Lower leg skin (tissue), 4 donors: ENCODE measurements at regions not wholly inside any gene's neighbourhood (a gene's known extent, or its start where the extent isn't known, plus 50 kb on each side); places are given as distances from the start of the nearest gene placed in this dataset.
"Not testable (repeated sequence)": the region's sequence is repeated elsewhere in the genome, so short reads cannot be mapped to it uniquely, and the experiment has no call there.

Source experiments
- DNase-seq, 2 donors: peaks; one replicate each; pipeline ENCODE4 v3.0.0-alpha.2; 2019; ENCODE audit warnings: low spot score in 2 of 2
- H3K4me3 ChIP-seq: fragments of 200-600 bp; sonication (generic); 2 replicates; pipeline ENCODE4 v1.5.1; 2017; ENCODE audit warnings: mild to moderate bottlenecking, low read depth; ENCODE audit not compliant: poor library complexity, severe bottlenecking
- POLR2A ChIP-seq, 2 donors: fragments of 450-650 bp; IDR thresholded peaks; one replicate each; pipeline ENCODE4 v1.6.1; 2016 to 2017; ENCODE audit warnings: antibody characterized with exemption in 2 of 2, mild to moderate bottlenecking in 1 of 2, moderate library complexity in 1 of 2
- WGBS, 2 donors: methylation state at CpG; one replicate each; pipeline ENCODE4 v1.1.5; 2018; 5-methylcytosine and 5-hydroxymethylcytosine counted together
- intact Hi-C: fragments of 100-400 bp; cut with DNase I; formaldehyde crosslinking; loops from one replicate; pipeline ENCODE4 v1.15.0; 2023; ENCODE audit warnings: low total_unique reads
- TF ChIP-seq, protein P1 (sequence below), 3 donors: fragments of 450-650 bp; IDR thresholded peaks; one replicate each; pipeline ENCODE4 v1.5.1; 2016; ENCODE audit warnings: antibody characterized with exemption in 3 of 3, mild to moderate bottlenecking in 3 of 3, moderate library complexity in 2 of 3

- intact Hi-C loops: no loop called here
- H3K4me3 ChIP-seq: no peak overlapping the region
- DNase-seq: no peak
- no peak for TF ChIP-seq POLR2A (IDR thresholded peaks at IDR 0.05)
- TF ChIP-seq, protein P1, sequence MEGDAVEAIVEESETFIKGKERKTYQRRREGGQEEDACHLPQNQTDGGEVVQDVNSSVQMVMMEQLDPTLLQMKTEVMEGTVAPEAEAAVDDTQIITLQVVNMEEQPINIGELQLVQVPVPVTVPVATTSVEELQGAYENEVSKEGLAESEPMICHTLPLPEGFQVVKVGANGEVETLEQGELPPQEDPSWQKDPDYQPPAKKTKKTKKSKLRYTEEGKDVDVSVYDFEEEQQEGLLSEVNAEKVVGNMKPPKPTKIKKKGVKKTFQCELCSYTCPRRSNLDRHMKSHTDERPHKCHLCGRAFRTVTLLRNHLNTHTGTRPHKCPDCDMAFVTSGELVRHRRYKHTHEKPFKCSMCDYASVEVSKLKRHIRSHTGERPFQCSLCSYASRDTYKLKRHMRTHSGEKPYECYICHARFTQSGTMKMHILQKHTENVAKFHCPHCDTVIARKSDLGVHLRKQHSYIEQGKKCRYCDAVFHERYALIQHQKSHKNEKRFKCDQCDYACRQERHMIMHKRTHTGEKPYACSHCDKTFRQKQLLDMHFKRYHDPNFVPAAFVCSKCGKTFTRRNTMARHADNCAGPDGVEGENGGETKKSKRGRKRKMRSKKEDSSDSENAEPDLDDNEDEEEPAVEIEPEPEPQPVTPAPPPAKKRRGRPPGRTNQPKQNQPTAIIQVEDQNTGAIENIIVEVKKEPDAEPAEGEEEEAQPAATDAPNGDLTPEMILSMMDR (IDR thresholded peaks at IDR 0.05): no peak
- 81 to 94% methylated on average over 1 of the region's 1 CpG for WGBS, 2 donors
Observed at GRCh38 chr7:68088879-68089278, 1092.2 kb downstream of the TYW1 start.

GRCh38 chr7:68090256-68090655, 1093.6 kb downstream of the TYW1 start:
- H3K4me3 ChIP-seq, intact Hi-C loops: not testable (repeated sequence)
- DNase-seq: peak in 1 of 2 donors; percentile 50
- WGBS, 2 donors: 83 to 93% methylated on average over 7 to 15 of the region's 19 CpGs

DNA sequence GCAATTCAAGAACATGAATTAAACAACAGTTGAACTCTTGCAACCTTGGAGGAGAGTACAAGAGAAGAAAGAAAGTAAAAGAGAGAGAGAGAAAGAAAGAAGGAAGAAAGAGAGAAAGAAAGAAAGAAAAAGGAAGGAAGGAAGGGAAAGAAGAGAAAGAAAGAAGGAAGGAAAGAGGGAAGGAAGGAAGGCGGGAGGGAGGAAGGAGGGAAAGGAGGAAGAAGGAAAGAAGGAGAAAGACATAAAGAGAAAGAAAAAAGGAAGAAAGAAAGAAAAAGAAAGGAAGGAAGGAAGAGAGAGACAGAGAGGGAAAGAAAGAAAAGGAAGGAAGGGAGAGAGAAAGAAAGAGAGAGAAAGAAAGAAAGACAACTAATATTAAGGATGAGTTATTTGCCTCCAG, 1106.7 kb downstream of the TYW1 start:
- H3K4me3 ChIP-seq: no peak overlapping the region
- no peak for TF ChIP-seq POLR2A (IDR thresholded peaks at IDR 0.05)
- TF ChIP-seq, protein P1 (IDR thresholded peaks at IDR 0.05): no peak
- DNase-seq: no peak
- intact Hi-C loops: no loop called here
- 86 to 94% methylated on average over 1 of the region's 1 CpG for WGBS, 2 donors

DNA sequence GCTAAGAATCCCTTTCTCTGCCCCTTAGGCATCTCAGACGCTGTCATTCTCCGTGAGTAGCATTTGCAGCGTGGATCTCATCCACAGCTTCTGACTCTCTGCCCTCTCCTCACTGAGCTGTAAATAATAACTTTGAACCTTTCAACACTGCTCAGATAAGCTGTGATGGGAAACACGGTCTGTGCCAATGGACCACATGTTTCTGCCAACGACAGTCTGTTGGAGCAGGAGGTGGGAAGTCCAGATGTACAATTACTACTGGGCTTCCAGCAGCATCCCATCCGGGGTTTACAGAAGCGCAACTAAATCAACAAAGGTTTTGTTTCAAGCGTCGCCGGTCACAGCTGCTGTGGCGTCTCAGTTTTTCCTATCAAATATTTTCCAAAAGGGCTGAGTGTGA, 1110.6 kb downstream of the TYW1 start:
- DNase-seq: no peak
- TF ChIP-seq POLR2A (IDR thresholded peaks at IDR 0.05): no peak
- TF ChIP-seq, protein P1 (IDR thresholded peaks at IDR 0.05): no peak
- intact Hi-C loops: no loop called here
- no peak overlapping the region for H3K4me3 ChIP-seq
- 49 to 51% methylated on average over 11 of the region's 11 CpGs for WGBS, 2 donors

- 64 to 68% methylated on average over 2 of the region's 2 CpGs for WGBS, 2 donors
- intact Hi-C loops: no loop called here
- no peak for TF ChIP-seq POLR2A (IDR thresholded peaks at IDR 0.05)
- TF ChIP-seq, protein P1 (IDR thresholded peaks at IDR 0.05): no peak
- no peak overlapping the region for H3K4me3 ChIP-seq
- no peak for DNase-seq
Observed at GRCh38 chr7:68107968-68108367, 1111.3 kb downstream of the TYW1 start.

- no peak for DNase-seq
- intact Hi-C loops: no loop called here
- WGBS, 2 donors: 78 to 85% methylated on average over 6 of the region's 6 CpGs
- no peak for TF ChIP-seq POLR2A (IDR thresholded peaks at IDR 0.05)
- TF ChIP-seq, protein P1 (IDR thresholded peaks at IDR 0.05): no peak
- no peak overlapping the region for H3K4me3 ChIP-seq
Observed at GRCh38 chr7:68109299-68109698, 1112.7 kb downstream of the TYW1 start.
